Breast epithelium (tissue), 4 donors: ENCODE measurements at regions not wholly inside any gene's neighbourhood (a gene's known extent, or its start where the extent isn't known, plus 50 kb on each side); places are given as distances from the start of the nearest gene placed in this dataset.

Experiments used
- DNase-seq, 2 donors: peaks; one replicate each; pipeline ENCODE4 v3.0.0-alpha.2; 2019; ENCODE audit warnings: low spot score in 2 of 2
- H3K27ac ChIP-seq, 2 donors: fragments of 200-600 bp; sonication (generic) in 1 of 2; one replicate each; pipeline ENCODE4 v1.5.1; 2016 to 2019; ENCODE audit warnings: mild to moderate bottlenecking in 1 of 2
- H3K27me3 ChIP-seq, 2 donors: fragments of 200-600 bp; sonication (generic) in 1 of 2; one replicate each; pipeline versions ENCODE4 v1.5.1 to v1.6.0; 2017 to 2019; ENCODE audit warnings: control low read depth in 1 of 2, mild to moderate bottlenecking in 1 of 2
- H3K36me3 ChIP-seq: fragments of 200-600 bp; one replicate; pipeline ENCODE4 v1.5.1; 2019
- H3K4me1 ChIP-seq, 2 donors: fragments of 200-600 bp; sonication (generic); one replicate each; pipeline ENCODE4 v1.5.1; 2016 to 2019; ENCODE audit warnings: control low read depth in 1 of 2
- H3K4me3 ChIP-seq, 3 donors: fragments of 200-600 bp; sonication (generic); 1 replicate in 2 of 3; 2 replicates in 1 of 3; pipeline ENCODE4 v1.5.1; 2016 to 2019; ENCODE audit warnings: mild to moderate bottlenecking in 3 of 3, moderate library complexity in 2 of 3
- H3K9me3 ChIP-seq, 2 donors: fragments of 200-600 bp; sonication (generic) in 1 of 2; one replicate each; pipeline ENCODE4 v1.5.1; 2016 to 2019; ENCODE audit warnings: control low read depth in 1 of 2
- CTCF ChIP-seq, 3 donors: fragments of 450-650 bp; IDR thresholded peaks; one replicate each; pipeline ENCODE4 v1.5.1; 2016 to 2017; ENCODE audit warnings: antibody characterized with exemption in 3 of 3, mild to moderate bottlenecking in 3 of 3, moderate library complexity in 3 of 3
- POLR2A ChIP-seq: fragments of 450-650 bp; IDR thresholded peaks from one replicate; pipeline ENCODE4 v1.6.1; 2016; ENCODE audit warnings: antibody characterized with exemption, mild to moderate bottlenecking, moderate library complexity
- POLR2AphosphoS5 ChIP-seq, 3 donors: sonication (generic); formaldehyde crosslinking; IDR thresholded peaks; one replicate each; pipeline ENCODE4 v1.6.1; 2017; ENCODE audit warnings: antibody characterized with exemption in 3 of 3
- intact Hi-C: fragments of 100-400 bp; cut with DNase I; formaldehyde crosslinking; loops from one replicate; pipeline ENCODE4 v1.15.1; 2023; ENCODE audit warnings: low total_unique reads

GRCh38 chr2:226584518-226585055, 215.0 kb downstream of the IRS1 start:
- no peak for DNase-seq
- no peak overlapping the region for H3K27ac ChIP-seq
- H3K36me3 ChIP-seq: no peaks in the 10 kb centered on the region
- no peaks in the 10 kb centered on the region for H3K4me1 ChIP-seq
- intact Hi-C loops: no loop called here
- TF ChIP-seq POLR2AphosphoS5 (IDR thresholded peaks at IDR 0.05) (no peak), POLR2A (no peak), CTCF (IDR thresholded peaks at IDR 0.05) (no peak)
- H3K9me3 ChIP-seq: peaks cover 16 to 27% of the 10 kb centered on the region in 2 donors
- H3K27me3 ChIP-seq: no peaks in the 10 kb centered on the region
- no peak overlapping the region for H3K4me3 ChIP-seq

GRCh38 chr2:226583715-226584114, 215.9 kb downstream of the IRS1 start:
- peaks cover 7 to 18% of the 10 kb centered on the region in 2 donors for H3K9me3 ChIP-seq
- intact Hi-C loops: no loop called here
- H3K27ac ChIP-seq: no peak overlapping the region
- no peaks in the 10 kb centered on the region for H3K36me3 ChIP-seq
- H3K4me1 ChIP-seq: no peaks in the 10 kb centered on the region
- no peak for DNase-seq
- H3K4me3 ChIP-seq: no peak overlapping the region
- TF ChIP-seq CTCF (IDR thresholded peaks at IDR 0.05) (no peak), POLR2A (no peak), POLR2AphosphoS5 (IDR thresholded peaks at IDR 0.05) (no peak)
- no peaks in the 10 kb centered on the region for H3K27me3 ChIP-seq

GRCh38 chr2:226581661-226582060, 218.0 kb downstream of the IRS1 start:
- H3K4me1 ChIP-seq: no peaks in the 10 kb centered on the region
- no peak overlapping the region for H3K27ac ChIP-seq
- H3K36me3 ChIP-seq: no peaks in the 10 kb centered on the region
- TF ChIP-seq POLR2AphosphoS5 (IDR thresholded peaks at IDR 0.05) (no peak), CTCF (IDR thresholded peaks at IDR 0.05) (no peak), POLR2A (no peak)
- H3K27me3 ChIP-seq: no peaks in the 10 kb centered on the region
- H3K4me3 ChIP-seq: no peak overlapping the region
- intact Hi-C loops: no loop called here
- no peaks in the 10 kb centered on the region for H3K9me3 ChIP-seq
- DNase-seq: no peak

GRCh38 chr2:226581004-226581403, 218.6 kb downstream of the IRS1 start:
- Histone ChIP-seq H3K9me3 (no peaks in the 10 kb centered on the region), H3K36me3 (no peaks in the 10 kb centered on the region), H3K27me3 (no peaks in the 10 kb centered on the region), H3K4me3 (no peak overlapping the region), H3K27ac (no peak overlapping the region), H3K4me1 (no peaks in the 10 kb centered on the region)
- TF ChIP-seq POLR2AphosphoS5 (IDR thresholded peaks at IDR 0.05): no peak
- TF ChIP-seq CTCF (IDR thresholded peaks at IDR 0.05): no peak
- no peak for TF ChIP-seq POLR2A
- DNase-seq: no peak
- intact Hi-C loops: no loop called here

GRCh38 chr2:226580403-226580802, 219.2 kb downstream of the IRS1 start:
- Histone ChIP-seq H3K4me1 (no peaks in the 10 kb centered on the region), H3K4me3 (no peak overlapping the region), H3K9me3 (no peaks in the 10 kb centered on the region), H3K36me3 (no peaks in the 10 kb centered on the region), H3K27ac (no peak overlapping the region), H3K27me3 (no peaks in the 10 kb centered on the region)
- TF ChIP-seq CTCF (IDR thresholded peaks at IDR 0.05): no peak
- TF ChIP-seq POLR2AphosphoS5 (IDR thresholded peaks at IDR 0.05): no peak
- TF ChIP-seq POLR2A: no peak
- intact Hi-C loops: no loop called here
- no peak for DNase-seq
